Hepatic stellate cell (primary cell): ENCODE measurements at regions not wholly inside any gene's neighbourhood (a gene's known extent, or its start where the extent isn't known, plus 50 kb on each side); places are given as distances from the start of the nearest gene placed in this dataset.

Experiments used
- DNase-seq: peaks from one replicate; pipeline ENCODE4 v3.0.0; 2011; ENCODE audit warnings: low spot score

- no peak for DNase-seq
These were observed 244.9 kb downstream of the LOXHD1 start for GRCh38 chr18:46411867-46412690.

DNA sequence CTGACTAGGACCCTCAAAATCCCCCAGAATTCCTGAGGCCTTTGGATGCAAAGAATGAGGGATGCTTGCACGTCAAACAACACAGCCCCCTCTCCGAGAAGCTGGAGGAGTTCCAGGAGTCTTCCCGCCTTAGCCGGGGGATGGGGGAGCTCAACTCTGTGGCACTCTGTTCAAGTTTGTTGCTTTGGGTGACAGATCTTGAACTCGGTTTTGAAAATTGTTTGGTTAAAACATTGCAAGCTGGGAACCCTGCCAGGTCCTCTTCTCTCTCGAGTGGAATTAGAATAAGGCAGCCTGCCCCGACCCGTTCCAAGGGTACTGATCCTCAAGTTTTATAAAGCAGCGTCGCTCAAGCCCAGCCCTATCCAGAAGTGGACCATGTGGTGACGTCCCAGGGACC, 244.1 kb downstream of the LOXHD1 start:
- DNase-seq, result no peak

GRCh38 chr18:46413684-46414083, 243.3 kb downstream of the LOXHD1 start:
- no peak for DNase-seq

GRCh38 chr18:46414863-46415262, 242.2 kb downstream of the LOXHD1 start:
- DNase-seq, result no peak

DNA sequence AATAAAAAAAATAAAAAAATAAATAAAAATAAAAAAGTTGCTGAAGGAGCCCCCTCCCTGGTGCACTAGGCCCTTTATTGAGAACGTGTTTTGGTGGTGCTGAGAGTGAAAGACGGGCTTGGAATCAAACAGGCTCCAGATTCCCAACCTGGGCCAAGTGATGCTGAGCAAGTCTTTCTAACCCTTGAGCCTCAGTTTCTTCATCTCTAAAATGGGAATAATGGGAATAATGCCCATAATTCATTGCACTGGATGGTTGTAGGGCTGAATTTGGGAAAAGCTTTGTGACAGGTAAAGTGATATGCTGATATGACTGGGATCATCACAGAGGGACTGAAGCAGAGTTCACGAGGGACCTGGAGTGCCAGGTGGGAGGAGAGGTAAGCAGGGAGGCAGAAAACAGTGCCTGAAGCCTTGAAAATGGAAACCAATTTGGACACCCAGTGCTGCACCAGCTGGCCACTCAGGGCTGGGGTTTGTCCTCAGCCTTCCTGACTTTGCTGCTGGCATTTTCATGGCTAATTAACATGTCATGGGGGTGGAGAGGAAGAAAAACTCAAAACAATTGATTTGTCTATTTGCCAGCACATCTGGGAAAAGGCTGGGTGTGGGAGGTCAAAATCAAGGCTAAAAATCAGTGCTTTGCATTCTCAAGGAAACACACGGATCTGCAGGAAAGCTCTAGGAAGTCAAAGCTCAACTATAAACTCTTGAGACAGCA, 241.3 kb downstream of the LOXHD1 start:
- no peak for DNase-seq

DNA sequence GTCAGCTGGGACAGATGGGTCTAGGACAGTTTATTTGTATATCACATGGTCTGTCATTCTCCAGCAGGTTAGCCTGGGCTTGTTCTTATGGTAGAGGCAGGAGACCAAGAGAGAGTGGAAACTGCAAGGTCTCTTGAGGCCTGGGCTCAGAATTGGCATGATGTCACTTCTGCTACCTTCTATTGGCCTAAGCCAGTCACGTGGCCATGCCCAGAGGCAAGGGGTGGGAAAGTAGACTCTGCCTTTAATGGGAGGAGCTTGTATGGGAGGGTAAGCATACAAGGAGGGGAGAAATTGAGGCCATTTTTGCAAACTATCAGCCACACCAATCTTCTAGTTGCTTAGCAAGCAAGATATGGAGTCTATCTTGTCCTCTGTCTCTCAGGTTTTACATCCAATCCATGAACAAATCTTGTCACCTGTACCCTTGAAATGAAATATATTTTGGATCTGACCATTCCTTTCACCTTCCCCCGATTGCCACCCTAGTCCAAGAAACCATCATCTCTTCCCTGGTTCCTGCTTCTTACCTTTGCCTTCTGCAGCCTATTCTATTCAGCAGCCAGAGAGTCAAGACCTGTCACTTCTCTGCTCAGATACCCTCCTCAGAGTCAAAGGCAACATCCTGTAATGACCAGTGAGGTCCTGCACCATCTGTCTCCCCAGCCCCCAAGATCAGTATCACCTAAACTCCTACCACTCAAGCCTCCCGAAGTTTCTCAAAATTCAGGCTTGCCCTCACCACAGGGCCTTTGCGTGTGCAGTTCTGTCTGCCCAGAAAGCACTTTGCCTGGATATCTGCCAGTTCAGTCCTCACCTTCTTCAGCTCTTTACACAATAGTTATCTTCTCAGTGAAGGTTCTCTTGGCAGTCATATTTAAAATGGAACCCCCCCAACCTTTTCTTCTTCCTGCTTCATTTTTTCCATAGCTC, 240.0 kb downstream of the LOXHD1 start:
- no peak for DNase-seq

DNA sequence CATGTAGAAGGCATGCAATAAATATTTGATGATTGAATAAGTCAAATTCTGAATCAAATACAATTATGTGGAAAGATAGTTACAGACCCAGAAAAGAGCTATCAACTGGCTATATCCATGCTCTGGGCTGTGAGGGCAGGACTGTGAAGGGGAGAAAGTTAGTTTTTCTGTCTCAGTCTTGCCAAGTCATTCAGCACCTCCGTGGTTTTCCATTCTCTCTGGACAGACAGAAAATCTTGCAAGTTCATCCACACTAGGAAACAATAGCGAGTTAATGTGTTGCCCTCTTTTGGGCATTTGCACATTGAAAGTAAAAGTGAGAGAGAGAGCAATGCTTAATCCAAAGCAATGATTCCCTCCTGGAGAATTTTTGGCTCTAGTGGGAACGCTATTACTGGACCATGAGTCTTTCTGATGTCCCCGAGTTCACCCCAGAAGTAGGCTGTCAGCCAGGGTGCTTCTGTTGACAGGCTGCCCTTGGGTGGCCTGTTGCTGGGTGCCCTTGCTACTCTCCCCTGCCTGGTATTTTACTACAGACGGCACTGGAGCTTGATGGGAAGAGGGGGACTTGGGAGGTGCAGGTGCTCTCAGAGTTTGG, 238.3 kb downstream of the LOXHD1 start:
- DNase-seq, result no peak

DNA sequence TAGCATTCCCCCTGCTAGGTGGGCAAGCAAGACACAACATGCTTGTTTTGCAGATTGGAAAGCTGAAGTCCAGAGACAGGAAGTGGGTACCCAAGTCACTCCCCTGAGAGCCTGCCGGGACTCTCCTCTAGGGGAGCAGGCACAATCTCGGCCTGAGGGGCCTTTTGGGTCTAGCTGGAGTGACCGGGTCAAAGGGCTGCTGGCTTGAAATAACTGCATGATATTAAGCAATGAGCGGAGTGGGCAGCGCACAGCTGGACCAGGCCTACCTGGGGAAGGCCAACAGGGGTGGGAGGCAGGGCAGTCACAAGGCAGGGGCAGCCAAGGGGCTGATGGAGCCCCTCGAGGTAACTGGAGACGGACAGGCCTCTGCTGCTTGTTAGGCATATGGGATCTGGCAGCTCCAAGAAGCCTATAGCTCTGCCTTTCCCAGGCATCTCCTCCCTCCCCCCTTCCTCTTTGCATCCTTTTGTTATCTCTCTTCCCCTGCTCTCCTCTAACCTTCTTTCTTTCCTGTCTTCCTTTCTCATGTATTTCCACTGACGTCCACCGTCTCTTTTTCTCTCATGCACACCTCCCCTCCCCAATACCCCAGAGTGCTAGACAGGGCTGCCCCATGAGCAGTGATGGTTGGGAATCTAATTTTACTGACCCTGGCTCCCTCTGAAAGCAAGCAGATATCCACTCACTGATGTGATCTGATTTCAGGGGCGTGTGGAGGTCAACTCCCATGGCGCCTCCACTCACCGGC, 237.5 kb downstream of the LOXHD1 start:
- no peak for DNase-seq

- DNase-seq, result no peak
These were observed 235.0 kb downstream of the LOXHD1 start for GRCh38 chr18:46421973-46422551.

DNA sequence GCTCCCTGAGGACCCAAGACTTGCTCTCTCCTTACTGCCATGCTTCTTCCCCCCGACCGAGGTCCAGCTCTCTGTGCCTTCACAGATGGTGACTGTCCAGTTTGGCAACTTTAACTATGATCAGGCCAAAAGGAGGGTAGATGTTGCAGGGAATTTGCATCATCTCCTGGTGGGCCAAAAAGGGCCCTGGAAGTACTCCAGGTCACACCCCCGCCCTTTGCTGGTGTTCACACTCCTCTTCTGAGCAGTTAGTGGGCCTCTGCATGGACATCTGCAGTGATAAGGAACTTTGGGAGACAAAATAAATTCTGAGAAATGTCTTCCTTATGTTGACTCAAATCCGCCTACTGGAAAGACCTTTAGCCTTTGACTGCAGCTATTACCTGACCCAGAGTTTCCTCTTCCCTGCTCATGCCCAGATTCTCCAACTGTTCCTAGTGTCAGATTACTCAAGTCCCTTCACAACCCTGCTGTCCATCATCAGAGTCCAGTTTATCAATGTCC, 234.4 kb downstream of the LOXHD1 start:
- DNase-seq, result no peak

- DNase-seq, result no peak
These were observed 233.7 kb downstream of the LOXHD1 start for GRCh38 chr18:46423226-46423805.

GRCh38 chr18:46424898-46425297, 232.1 kb downstream of the LOXHD1 start:
- DNase-seq, result no peak

GRCh38 chr18:46425511-46425910, 231.5 kb downstream of the LOXHD1 start:
- no peak for DNase-seq

- no peak for DNase-seq
These were observed 230.9 kb downstream of the LOXHD1 start for GRCh38 chr18:46426021-46426678.

DNA sequence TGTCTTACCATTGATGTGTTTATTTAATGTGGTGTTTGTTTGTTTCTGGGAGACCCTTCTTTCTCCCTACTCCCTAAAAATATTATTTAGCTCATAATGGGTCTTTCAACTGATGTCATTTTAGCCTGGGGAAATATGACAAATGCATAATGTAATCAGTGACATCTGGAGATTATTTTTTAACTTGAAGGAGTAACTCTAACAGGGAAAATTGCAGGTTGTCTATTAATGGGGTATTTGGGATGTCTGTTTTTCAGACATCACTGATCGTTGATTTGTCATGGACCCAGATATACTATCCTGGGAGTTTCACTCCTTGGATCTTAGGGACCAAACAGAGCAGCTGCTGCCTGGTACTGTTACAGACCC, 230.4 kb downstream of the LOXHD1 start:
- no peak for DNase-seq
